T-helper 2 cell (primary cell): ENCODE measurements at regions not wholly inside any gene's neighbourhood (a gene's known extent, or its start where the extent isn't known, plus 50 kb on each side); places are given as distances from the start of the nearest gene placed in this dataset.

Experiments
- DNase-seq, 5 experiments: peaks; one replicate each; pipeline versions ENCODE4 v3.0.0 to v3.0.0-alpha.2; 2012 to 2022

DNA sequence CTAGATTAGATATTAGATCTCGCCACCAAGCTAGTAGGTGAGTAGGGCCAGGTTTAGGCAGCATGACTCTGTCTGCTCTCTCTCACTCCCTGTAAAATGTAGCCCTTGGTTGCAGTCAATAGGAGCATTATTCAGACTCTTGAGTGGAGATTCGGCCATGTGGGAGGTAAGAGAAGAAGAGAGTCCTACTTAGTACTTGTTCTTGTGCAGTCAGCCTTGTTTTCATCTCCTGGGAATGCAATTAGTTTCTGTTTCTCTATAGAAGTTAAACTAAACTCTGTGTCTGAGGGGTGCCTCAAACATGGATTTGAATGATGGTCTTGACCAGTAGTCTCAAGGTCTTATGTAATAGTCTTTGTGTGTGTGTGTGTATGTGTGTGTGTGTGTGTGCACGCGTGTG lies 229.5 kb upstream of the DPH6 start:
- no peak for DNase-seq

DNA sequence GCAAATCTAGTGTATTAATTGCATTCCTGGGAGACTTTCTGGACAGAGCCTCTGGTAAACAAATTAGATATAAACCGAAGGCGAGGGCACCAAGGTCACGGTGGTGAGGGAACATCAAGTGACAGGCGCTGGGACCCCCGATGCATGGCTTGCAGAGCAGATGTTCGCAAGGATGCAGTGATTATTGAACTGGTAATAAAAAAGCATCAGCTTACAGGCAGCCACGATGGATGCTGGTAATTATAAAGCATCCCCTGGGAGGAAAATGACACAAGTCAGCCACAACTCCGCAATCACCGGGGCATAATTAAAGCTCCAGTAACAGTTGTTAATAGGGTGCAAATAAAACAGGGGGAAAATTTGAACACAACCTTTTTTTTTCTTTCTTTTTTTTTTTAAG lies 231.1 kb upstream of the DPH6 start:
- DNase-seq, result no peak

DNA sequence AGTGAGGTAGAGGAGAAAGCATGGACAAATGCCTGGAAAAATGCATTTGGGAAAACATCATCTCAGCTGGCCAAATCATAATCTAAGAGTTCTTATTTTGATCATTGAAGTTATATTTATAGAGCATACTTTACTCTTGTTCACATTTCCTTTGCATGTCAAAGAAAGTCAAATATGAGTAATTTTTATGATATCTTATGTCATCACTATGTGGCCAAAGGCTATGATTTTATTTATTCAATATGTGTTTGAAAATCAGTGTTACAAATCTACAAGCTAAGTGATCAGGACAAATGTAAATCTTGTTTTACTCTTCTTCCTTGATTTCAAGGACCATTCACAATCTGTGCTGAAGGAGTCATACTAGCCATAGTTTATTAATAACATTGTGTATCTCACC lies 237.2 kb upstream of the DPH6 start:
- DNase-seq, result no peak

DNA sequence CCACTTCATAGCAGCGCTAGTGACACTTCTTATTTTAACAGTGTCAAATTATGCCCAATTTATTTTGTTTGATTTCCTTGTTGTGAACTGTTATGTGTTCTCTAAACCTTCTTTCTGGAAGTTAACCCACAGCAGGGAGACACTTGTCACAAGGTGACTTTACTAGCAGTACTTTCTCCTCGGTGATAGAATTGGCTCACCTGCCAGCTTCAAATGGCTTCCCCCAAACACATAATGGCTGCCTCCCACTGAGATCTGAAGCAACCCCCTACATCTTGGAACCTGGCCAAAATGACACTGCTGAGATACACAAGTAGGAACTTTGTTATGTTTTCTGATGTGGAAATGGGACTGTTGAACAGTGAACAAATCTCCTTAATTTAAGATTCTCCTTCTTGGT lies 238.8 kb upstream of the DPH6 start:
- no peak for DNase-seq

DNA sequence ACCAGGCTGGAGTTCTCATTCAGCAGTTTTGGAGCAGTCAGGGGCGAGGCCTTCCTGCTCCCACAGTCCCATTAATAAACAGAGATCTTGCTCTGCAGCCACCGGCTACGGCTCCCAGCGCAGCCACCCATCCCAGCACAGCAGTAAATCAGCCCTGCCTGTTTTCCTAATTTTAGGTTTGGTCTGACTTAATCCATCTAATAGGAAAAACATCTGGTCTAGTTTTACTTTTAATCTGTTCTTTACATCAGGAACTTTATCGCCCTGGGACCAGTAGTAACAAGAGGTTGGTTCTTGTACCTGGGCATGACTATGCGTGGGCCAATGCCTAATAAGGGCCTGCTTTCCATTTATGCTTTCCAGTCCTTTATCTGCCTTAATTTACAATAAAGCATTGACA lies 264.0 kb upstream of the DPH6 start:
- no peak for DNase-seq

DNA sequence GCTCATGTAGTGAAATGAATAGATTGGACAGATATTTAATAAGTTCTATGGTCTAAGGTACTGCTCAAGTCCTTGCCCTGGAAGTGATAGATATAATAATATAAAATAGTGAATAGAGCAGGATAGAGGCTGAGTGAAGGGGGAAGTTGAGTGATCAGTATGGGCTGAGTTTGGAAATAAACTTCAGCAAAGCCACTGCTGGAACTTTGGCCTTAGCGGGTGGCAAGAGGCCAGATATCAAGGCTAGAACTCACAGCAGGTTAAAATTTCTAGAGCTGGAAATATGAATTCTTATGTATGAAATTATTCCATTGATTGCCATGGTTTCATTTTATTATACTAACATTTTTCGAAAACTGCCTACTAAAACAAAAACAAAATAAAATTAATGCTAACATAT lies 267.6 kb upstream of the DPH6 start:
- DNase-seq, result no peak

DNA sequence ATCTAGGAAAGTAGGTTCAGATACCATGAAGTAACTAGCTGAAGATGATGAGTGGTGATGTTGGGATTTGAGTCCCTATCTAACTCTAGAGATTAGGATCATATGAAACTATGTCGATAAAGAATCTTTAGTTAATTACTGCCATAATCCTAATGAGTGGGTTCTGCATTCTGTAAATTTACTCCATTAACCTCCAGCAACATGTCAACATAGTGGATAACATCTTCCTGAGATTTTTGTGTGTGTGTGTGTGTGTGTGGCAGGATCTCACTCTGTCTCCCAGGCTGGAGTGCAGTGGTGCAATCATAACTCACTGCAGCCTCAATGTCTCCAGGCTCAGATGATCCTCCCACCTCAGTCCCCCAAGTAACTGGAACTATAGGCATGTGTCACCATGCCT lies 272.9 kb upstream of the DPH6 start:
- DNase-seq, result no peak

DNA sequence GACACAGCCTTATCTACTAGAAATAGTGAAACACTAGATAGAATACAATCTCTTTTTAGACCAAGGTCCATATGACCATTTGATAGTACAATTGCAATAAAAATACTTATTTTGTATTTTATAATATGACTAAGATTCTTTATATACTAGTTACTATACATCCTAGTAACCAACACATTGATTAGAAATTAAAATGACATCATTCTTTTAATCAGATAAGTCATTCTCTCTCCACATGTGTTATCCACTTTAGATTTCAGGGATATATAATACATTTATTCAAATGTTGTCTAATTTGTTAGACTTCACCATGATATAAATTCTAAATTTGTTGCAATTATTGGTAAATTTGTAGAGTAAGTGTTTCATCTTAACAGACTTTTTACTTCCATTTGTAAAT lies 276.2 kb upstream of the DPH6 start:
- DNase-seq, result no peak

DNA sequence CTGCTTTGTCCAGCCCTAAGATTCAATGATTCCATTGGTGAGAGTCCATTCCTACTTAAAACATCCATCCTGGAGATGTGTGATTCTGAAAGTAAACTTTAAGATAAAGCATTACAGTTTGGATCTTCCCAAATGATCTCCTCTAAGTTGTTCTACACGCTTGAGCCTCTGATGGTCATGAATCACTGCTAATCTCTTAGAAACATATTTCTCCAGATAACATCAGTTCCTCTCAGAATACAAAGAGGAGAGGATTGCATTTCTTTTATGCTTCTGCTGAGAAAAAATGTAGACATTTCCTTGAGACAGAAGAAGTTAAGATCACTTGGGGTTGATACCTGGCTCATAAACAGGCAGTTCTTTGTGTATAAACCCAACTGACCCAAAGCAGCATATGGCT lies 281.2 kb upstream of the DPH6 start:
- DNase-seq, result no peak

DNA sequence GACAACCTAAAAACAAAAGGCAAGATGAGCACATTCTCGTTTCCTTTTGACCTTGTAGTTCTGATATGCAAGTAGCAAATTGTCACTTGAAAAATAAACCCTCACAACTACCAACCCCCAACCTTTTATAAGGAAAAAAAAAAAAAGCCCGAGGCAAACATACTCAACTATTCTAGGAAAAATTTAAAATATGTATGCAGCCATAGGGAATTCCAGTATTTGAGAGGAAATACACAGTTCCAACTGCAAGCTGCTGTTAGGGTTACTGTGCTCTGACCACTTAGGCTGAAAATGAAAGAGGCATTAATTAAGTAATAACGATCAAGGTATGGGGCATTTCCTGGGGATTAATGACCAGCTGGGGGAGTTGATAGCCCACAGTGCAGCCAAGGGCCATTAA lies 281.9 kb upstream of the DPH6 start:
- DNase-seq, result no peak

DNA sequence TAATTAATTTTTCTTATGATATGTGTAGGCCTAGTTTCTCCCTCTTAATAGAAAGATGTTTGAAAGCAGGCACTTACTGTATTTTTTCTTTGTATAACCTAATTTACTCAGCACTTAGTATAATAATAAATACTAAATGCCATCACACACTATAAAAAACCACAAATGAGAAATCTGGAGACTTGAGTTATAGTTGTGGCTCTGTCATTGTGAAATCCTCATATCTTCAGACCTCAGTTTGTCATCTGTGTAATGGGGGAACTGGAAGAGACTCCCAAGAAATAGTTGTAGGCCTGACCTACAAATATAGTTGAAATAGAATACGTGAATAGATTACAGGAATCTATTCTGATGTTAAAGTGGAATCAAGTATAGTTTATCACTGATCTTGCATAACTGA lies 287.6 kb upstream of the DPH6 start:
- no peak for DNase-seq

DNA sequence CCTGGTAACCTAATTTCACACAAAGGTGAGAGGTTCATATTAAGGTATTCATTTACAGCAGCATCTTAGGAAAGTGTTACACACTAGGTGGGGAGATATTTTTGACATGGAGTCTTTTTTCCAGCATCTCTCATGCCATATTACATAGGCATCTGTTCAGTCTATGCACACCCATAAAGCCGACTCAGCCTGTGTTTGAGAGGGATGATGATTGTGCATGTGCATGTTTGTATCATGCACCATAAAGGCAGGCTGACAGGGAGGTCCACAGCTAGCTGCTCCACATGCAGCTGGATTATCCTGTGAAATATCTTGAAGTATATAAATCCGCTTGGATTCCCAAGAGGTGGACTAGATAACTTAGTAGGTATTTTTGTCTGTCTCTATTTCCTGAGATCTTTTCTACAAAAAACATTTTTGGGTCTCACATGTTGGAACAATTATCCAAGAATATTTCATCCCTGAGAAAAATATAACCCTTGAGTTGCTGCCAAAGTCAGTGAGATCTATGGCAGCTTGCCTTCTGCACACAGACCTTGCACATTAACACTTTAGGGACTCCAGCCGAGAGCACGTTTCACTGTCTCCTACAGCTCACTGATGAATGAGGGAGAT lies 288.4 kb upstream of the DPH6 start:
- no peak for DNase-seq

DNA sequence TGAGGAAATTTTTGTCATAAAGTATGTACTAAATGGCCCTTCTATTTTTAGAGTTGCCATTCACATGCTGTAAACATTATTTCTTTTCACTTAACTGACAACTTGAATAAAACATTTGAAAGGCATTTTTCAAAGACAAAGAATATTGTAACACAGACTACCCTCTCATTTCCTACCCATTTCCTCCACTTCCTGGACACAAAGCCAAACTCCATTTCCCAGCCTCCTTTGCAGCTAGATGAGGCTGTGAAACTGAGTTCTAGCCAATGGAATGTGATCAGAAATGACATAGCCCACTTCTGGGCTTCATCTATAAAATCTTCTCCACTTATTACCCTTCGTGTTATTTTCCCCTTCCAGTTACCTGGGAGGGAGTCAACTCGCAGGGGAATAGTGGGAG lies 288.9 kb upstream of the DPH6 start:
- DNase-seq, result no peak

DNA sequence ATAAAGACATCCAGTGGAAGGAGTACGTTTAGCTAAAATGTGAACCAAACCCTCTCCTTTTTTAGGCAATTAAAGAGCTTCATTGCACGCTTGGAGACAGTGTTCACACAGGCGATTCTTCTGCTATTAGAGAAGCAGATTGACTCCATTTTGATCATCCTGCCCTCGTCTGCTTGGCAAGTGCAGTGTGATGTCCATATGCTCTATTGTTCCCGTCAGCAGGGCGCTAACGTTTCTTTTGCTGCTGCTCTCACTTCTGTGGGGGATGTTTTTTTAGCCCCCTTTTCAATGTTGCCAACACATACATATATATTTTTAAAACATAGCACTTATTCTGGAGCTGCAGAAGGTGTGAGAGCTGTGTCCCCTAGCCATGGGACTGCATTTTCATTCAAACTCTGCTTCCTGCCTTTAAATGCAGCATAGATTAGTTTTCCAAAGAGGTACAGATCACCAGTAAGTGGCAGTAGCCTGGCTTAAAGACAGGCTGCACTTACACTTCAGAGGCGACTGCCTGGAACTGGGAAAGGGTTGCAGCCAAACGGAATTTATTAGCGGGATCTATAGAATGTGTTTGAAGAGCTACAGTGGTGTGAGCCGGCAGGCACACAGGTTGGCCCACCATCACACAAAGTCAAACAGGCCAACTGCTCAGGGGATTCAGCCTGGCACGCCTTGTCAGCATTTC lies 292.6 kb upstream of the DPH6 start:
- DNase-seq, result no peak

DNA sequence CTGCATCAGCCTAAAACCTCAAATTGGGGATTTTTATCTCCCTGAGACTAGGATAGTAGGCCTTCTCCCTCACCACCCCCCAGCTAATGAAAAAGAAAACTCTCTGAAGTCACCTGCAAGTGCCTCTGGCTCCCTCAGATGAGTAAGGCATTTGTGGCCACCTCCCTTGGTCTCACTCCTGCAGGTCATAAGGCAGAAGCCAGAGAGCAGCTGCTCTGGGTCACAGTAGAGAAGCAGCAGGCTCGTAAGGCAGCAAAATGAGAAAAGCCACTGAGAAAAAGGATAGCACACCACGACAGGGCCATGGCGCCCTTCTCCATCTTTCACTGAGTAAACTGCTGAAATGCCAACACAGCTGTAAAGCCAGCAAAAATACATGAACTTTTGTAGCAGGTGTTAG lies 296.7 kb upstream of the DPH6 start:
- no peak for DNase-seq

DNA sequence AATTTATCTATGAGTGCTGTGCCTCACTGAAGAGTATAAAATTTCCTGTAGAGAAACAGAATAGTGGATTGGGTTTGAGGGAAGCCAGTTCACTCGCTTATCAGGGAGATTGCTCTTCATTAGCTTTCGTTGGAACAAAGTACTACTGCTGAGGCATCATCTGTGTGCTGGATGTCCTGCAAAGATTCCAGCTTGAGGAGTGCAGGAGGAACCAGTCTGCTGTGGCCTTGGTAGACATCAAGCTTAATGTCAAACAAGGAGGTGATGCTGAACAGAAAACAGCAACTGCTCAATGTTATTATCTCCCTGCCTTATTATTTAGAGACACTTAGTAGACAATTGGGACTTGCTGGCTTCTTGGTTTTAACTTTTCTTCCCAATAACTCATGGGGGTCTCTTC lies 297.5 kb upstream of the DPH6 start:
- no peak for DNase-seq

DNA sequence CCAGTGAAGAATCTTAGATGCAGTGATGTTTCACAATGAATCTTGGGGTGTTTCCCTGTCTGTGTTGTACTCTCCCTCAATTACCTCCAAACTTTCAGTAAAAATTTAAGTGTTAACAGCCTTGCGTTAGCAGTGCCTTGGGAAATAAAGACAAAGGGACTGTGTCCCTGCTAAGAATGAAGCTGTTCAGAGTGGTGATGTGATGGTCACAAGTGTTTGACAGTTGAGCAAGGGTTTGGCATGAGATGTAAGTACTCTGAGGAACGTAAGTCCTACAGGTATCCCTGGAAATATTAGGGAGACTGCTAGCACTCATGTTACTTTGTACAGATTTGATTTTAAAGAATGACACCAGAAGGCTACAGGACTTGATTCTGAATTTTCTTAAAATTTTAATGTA lies 304.3 kb upstream of the DPH6 start:
- no peak for DNase-seq

DNA sequence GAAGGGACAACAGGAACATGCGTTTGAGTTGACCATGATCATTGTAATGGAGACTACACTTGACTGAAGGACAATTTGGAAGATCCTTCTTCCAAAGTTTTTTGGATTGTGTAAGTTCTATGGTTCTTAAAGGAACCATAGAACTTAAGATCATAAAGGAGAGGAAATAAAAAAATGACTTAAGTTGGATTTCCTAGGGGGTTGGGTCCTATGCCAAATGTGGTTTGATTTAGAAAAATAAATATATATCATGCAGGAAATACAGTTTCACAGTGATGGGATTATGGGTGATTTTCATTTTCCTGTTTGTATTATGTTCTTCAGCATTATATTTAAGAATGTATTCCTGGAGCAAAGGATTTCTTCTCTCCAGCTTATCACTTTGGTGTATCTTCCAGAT lies 305.5 kb upstream of the DPH6 start:
- no peak for DNase-seq

DNA sequence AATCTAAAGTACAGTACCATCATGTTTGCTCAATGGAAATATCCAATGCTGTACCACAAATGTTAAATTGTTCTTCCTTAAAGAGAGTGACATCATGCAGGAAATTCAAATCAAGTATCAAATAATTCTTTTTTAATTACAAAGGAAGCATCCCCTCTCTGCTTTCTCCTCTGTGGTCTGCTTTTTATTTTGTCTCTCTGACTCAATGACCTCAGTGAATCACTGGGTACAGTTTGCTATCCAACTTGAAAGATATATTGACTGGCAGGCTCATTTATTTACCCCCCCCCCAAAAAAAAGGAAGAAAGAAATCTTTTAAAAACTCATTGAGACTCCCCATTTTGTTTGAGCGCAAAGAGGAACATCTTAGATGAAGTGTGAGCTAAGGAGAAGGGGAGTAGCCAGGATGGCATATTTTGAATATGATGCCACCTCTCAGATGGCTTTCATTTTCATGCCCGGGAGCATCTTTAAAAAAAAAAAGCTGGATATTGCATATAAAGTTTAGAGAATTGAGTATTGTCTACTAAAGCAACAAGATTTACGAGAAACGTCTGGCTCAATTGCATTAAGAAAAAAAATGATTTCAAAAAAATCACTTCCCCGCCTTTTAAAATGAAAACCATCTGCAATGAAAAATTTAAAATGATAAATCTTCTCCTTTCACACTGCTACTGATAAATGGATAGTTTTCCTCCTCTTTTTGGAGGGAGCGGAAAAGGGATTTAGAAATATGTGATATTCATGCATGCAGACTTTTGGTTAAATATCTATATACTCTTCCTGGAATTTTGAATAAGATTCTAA lies 307.1 kb upstream of the DPH6 start:
- DNase-seq, result no peak

DNA sequence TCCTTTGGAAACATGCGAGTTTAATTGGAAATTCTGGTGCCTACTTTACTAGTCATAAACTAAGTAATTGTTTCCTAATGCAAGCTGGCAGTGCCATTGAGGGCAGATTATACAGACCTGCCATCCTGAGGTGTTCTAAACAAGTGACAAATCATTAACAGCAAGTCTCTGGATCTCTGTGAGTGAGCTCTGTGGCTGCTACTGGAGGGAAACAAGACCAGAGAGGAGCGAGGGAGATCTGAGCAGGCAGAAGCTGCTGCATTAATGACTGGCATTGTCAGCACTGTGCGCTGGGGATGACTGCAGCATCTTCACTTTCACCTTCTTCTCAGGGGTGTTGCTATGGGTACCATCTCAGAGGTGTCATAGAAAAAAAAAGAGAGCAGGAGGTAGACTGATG lies 308.4 kb upstream of the DPH6 start:
- DNase-seq, result no peak

DNA sequence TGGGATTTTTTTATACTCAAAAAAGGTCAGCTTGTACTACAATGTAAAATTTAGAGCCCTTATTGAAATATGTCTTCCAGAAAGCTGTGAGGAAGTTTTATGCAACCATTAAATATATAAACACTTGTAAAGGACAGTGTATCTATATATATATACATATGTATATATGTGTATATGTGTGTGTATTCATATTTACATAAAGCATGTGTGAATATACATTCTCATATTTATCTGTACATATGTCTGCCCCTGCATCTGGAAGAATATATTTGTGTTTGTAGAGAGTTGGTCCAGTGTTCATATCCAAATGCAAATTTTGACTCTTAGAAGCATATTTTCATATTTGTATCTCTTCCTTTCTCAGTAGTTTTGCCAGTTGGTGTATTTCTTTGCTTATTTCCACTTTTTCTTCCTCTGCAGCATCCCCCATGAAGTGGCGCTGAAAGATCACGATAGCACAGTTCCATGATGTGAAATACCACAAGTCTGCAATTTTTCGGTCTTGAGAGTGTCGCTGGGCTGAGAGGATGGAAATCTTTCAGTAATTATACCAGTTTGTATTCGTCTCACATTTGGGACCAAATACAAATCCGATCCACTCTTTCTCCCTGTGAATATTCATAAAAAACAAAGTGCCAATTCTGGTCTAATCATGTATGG lies 311.7 kb upstream of the DPH6 start:
- DNase-seq, result no peak

DNA sequence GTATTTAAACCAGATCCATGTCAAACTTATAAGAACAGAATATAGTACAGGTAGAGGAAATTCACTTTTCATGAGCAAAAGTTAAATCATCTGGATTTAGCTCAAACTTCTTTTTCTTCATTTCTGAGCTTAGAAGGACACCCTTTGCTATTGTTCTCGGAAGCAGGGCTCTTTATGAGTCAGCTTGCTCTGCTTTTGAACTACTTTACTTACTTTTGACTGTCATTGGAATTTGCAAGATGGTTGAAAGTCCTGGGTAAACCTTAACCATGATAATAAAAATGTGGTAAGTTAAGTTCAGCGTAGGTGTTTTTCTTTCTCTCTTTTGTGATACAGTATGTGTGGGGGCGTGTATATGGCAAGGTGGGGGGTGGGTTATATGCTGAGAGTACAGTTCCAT lies 312.7 kb upstream of the DPH6 start:
- no peak for DNase-seq

DNA sequence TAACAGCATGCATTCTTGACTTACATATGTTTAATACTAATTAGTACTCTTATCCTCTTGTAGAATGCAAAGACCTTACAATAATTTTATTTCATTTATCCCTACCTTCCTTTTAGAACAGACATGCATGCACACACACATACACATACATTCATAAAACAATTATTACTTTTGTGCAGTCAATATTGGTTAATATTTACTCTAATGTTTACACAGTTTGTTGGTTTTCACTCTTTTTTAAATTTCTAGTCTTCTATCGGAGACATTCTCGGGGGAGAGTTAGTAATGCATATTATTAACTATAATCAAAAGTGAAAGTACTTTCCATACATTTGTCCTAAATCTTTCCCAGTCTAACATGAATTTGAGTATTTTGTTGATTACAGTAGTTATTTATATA lies 317.7 kb upstream of the DPH6 start:
- DNase-seq, result no peak

DNA sequence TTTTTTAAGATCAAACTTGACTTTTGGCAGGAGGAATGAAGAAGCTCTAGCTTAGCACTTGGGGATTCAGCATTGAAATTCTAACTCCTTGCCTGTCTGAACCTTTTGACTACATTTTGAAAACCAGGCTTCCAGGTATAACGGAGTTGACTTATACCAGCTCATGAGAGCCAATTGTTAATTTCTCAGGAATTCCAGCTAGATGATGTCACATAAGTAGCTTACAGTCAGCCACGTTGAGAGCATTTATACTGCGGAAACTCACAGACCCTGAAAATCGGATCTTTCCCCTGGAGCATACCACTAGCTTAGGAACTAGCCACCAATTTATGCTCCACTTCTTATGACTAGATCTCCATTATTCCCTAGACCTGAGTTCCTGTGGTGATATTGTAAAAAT lies 321.4 kb upstream of the DPH6 start:
- no peak for DNase-seq
